Skeletal muscle tissue (tissue), 3 donors: ENCODE measurements at regions not wholly inside any gene's neighbourhood (a gene's known extent, or its start where the extent isn't known, plus 50 kb on each side); places are given as distances from the start of the nearest gene placed in this dataset.

Source experiments
- H3K27ac ChIP-seq: one replicate; pipeline ENCODE4 v1.7.0; 2013; ENCODE audit warnings: mild to moderate bottlenecking, low read depth, low read length, inconsistent platforms
- H3K27me3 ChIP-seq, 3 donors: one replicate each; pipeline ENCODE4 v1.7.0; 2013; ENCODE audit warnings: low read length in 3 of 3; ENCODE audit not compliant: control insufficient read depth in 3 of 3, insufficient read depth in 3 of 3
- H3K36me3 ChIP-seq, 3 donors: one replicate each; pipeline ENCODE4 v1.7.0; 2013; ENCODE audit warnings: low read length in 3 of 3; ENCODE audit not compliant: control insufficient read depth in 3 of 3, insufficient read depth in 3 of 3
- H3K4me1 ChIP-seq, 3 donors: one replicate each; pipeline ENCODE4 v1.7.0; 2013; ENCODE audit warnings: low read length in 3 of 3, mild to moderate bottlenecking in 3 of 3; ENCODE audit not compliant: control insufficient read depth in 3 of 3, insufficient read depth in 3 of 3
- H3K4me3 ChIP-seq, 3 donors: one replicate each; pipeline ENCODE4 v1.7.0; 2013; ENCODE audit warnings: low read length in 3 of 3
- H3K9ac ChIP-seq, 3 donors: one replicate each; pipeline ENCODE4 v1.7.0; 2013; ENCODE audit warnings: low read length in 3 of 3, mild to moderate bottlenecking in 3 of 3, moderate library complexity in 2 of 3, low read depth in 1 of 3
- H3K9me3 ChIP-seq, 3 donors: one replicate each; pipeline ENCODE4 v1.7.0; 2013; ENCODE audit warnings: low read length in 3 of 3; ENCODE audit not compliant: control insufficient read depth in 3 of 3
- donor health status: Osteomylitis.

DNA sequence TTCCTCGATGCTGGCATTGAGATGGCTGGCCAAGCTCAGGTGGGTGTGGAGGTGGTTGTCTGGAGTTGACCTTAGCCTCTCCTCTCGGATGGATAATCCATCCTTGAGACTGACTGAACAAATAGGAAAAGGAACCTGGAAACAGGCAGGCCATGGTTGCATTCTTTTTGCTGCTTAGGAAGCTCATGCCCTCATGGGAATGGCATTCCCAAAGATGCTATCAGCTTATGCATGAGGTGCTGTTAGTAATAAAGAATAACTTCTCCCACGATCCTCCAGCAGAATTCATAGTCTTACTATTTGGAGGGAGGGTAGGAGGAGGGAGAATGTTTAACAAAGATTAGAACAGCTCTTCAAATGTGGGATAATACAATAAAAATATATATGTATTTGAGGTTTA is 303.0 kb upstream of the TPM1 start:
- no peaks in the 10 kb centered on the region for H3K27me3 ChIP-seq
- H3K9ac ChIP-seq = no peak overlapping the region
- H3K27ac ChIP-seq = no peak overlapping the region
- no peaks in the 10 kb centered on the region for H3K9me3 ChIP-seq
- peaks cover 22 to 38% (median 33%) of the 10 kb centered on the region in 3 donors for H3K36me3 ChIP-seq
- no peak overlapping the region for H3K4me3 ChIP-seq
- peaks cover 3 to 16% (median 9%) of the 10 kb centered on the region in 3 donors for H3K4me1 ChIP-seq

DNA sequence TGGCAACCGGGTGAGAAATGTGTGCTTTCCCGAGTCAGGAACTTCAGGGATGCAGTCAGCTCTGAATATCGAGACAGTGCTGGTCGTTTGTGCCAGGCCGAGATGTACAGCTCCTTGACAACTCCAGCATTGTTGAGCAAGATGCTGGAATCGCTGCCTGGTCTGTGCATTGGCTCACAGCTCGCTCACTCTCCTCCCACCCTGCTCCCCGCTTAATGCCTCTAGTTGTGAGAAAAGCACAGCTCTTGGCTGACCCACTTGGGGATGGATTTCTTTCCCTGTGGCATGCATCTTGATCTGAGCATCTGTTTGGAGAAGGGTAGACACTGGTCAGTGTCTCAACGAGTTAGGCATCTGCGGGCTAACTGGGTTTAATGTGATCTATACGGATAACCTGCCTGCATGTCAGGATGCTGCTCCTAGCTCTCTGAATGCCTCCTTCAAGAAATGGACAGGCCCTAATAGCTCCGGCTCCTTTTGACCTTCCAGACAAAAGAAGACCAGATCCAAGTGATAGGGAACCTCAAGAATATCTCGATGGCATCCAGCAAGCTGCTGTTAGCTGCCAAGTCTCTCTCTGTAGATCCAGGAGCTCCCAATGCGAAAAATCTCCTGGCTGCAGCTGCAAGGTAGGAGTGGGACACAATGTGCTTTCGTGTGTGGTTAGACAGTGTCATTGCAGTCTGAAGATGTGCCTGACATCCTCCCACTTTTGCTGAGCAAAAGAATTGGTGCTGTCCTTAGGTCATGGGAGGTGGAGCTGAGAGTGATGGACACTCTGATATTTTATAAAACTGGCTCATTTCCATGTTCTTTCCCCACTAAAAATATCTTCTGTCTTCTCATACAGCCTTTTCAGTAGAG is 302.2 kb upstream of the TPM1 start:
- Histone ChIP-seq H3K4me1 (peaks cover 3 to 16% (median 9%) of the 10 kb centered on the region in 3 donors), H3K36me3 (peaks cover 22 to 35% (median 33%) of the 10 kb centered on the region in 3 donors)

DNA sequence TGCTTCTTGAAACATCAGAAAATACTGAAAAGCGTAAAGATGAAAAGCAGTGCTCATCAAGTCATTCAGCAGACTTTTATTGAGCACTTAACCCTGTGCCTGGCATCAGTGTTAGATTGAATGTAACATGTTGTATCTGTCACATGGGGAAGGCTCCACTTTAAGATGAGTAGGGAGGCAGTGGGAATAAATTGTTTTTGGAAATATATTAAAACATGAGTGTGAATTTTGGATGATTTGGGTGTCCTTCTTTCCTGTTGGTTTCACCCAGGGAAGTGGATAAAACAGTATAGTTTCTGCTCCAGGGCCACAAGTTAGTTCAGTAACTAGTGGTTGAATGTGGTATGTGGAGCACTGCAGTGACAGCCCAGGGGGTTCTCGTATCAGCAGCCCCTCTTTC is 301.4 kb upstream of the TPM1 start:
- Histone ChIP-seq H3K9ac (no peak overlapping the region), H3K9me3 (no peaks in the 10 kb centered on the region), H3K4me3 (no peak overlapping the region), H3K36me3 (peaks cover 22 to 35% (median 33%) of the 10 kb centered on the region in 3 donors), H3K27me3 (no peaks in the 10 kb centered on the region), H3K4me1 (peaks cover 3 to 16% (median 9%) of the 10 kb centered on the region in 3 donors), H3K27ac (no peak overlapping the region)

More for the DNA sequence above, 302.2 kb upstream of the TPM1 start:
- no peaks in the 10 kb centered on the region for H3K9me3 ChIP-seq
- no peak overlapping the region for H3K9ac ChIP-seq
- H3K4me3 ChIP-seq = no peak overlapping the region
- H3K27me3 ChIP-seq = no peaks in the 10 kb centered on the region
- H3K27ac ChIP-seq = no peak overlapping the region

- Histone ChIP-seq H3K9me3 (no peaks in the 10 kb centered on the region), H3K9ac (no peak overlapping the region), H3K27ac (no peak overlapping the region), H3K4me3 (no peak overlapping the region), H3K27me3 (no peaks in the 10 kb centered on the region), H3K36me3 (peaks cover 18 to 26% (median 25%) of the 10 kb centered on the region in 3 donors), H3K4me1 (peaks cover 3 to 16% (median 9%) of the 10 kb centered on the region in 3 donors)
Observed at GRCh38 chr15:62742409-62743171, 300.0 kb upstream of the TPM1 start.

DNA sequence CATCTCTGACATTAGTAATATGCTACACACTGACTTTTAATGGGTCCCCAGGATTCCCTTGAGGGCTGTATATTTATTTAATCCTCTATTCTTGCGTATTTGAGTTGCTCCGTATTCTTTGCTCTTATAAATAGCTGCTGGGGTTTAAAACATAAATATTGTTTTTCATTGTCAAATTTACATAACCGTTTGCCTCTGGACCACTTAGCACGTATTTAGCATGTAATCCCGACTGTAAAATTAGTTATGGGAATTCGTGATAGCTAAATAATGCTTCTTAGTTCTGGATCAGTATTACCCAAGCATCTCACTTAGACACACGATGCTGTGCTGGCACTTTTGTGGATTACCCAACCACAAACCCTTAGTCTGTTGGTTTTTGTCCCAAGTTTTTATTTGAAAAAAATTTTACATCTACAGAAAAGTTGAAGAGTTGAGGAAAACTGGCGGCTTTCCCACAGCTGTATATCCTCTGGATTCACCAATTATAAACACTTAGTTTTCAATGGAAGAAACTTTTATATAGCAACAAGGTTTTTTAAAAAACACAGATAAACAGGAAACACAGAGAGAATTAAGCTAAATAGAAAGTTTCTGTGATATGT is 296.8 kb upstream of the TPM1 start:
- H3K9ac ChIP-seq = no peak overlapping the region
- H3K9me3 ChIP-seq = no peaks in the 10 kb centered on the region
- H3K27me3 ChIP-seq = no peaks in the 10 kb centered on the region
- H3K4me1 ChIP-seq = peaks cover 3 to 16% (median 9%) of the 10 kb centered on the region in 3 donors
- no peak overlapping the region for H3K27ac ChIP-seq
- H3K4me3 ChIP-seq = no peak overlapping the region
- H3K36me3 ChIP-seq = peaks cover 0 to 12% (median 8%) of the 10 kb centered on the region in 3 donors

DNA sequence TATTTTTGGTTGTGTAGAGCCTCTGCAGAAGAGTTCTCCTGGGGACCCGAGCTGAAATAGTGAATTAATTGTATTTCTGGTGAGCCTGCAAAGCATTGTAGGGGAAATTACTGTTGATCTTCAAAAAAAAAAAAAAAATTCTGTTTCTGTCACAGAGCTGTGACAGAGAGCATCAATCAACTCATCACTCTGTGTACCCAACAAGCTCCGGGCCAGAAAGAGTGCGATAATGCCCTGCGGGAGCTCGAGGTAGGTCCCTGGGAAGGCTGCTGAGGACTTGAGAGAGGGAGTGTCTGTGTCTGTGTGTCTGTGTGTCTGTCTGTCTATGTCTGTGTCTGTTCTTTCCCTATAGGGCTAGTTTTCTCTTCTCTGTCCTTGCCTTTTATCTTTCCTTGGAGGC is 294.4 kb upstream of the TPM1 start:
- H3K9me3 ChIP-seq = no peaks in the 10 kb centered on the region
- H3K9ac ChIP-seq = no peak overlapping the region
- H3K36me3 ChIP-seq = peaks cover 4 to 19% (median 13%) of the 10 kb centered on the region in 3 donors
- H3K4me3 ChIP-seq = no peak overlapping the region
- H3K4me1 ChIP-seq = no peaks in the 10 kb centered on the region
- H3K27me3 ChIP-seq = no peaks in the 10 kb centered on the region
- H3K27ac ChIP-seq = no peak overlapping the region

DNA sequence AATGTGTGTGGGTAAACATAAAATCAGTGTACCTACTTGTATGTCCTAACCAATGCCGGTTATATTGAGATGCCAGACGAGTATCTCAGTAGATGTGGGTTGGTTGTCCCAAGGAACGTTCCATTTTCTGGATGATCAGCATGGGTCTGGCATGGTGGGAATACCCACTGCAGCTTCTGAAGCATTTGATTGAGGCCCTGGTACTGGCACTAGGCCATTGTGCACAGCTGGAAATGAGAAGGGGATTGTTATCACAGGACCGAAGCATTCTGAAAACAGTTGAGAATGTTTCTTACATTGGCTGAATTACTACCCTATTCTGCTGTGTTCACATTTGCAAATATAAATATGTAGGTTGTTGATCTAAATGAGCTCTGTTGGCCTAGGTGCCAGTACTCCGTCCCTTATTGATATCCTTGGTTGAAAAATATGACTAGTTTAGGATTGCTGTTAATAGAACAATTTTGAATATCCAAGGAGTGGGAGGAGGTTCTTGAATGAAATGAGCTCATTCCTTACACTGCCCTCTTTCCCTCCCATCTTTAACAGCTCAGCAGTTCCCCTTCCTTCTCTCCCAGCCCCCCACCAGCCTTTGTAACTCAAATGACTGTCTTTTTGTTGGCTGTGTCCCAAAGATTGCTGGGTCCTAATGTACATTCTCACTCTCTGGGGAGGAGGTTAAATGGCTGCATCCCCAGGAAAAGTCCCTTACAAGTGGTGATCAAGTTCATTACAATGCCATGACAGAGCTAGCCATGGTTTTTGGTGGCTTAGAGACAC is 293.3 kb upstream of the TPM1 start:
- Histone ChIP-seq H3K4me3 (no peak overlapping the region), H3K27ac (no peak overlapping the region), H3K9ac (no peak overlapping the region), H3K4me1 (no peaks in the 10 kb centered on the region), H3K27me3 (no peaks in the 10 kb centered on the region), H3K9me3 (no peaks in the 10 kb centered on the region), H3K36me3 (peaks cover 4 to 25% (median 21%) of the 10 kb centered on the region in 3 donors)

DNA sequence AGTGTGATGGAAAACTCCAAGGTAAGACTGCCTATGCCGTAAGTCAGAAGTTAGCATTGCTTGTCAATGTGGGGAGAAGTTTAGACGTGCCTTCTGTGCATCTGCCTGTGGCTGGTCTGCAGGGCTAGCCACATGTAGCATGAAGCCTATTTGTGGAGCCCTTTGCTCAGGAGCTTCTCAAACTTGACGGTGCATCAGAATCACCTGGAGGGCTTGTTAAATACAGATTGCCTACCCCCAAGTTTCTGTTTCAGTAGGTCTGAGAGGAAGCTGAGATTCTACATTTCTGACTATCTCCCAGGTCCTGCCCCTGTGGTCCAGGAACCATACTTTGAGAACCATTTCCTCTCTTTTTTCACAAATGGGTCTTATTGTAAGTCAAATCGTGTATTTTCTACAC is 292.1 kb upstream of the TPM1 start:
- Histone ChIP-seq H3K4me1 (no peaks in the 10 kb centered on the region), H3K4me3 (no peak overlapping the region), H3K9me3 (no peaks in the 10 kb centered on the region), H3K9ac (no peak overlapping the region), H3K36me3 (peaks cover 13 to 28% (median 26%) of the 10 kb centered on the region in 3 donors), H3K27me3 (no peaks in the 10 kb centered on the region), H3K27ac (no peak overlapping the region)

- no peak overlapping the region for H3K27ac ChIP-seq
- H3K36me3 ChIP-seq = peaks cover 17 to 35% (median 28%) of the 10 kb centered on the region in 3 donors
- no peaks in the 10 kb centered on the region for H3K9me3 ChIP-seq
- no peak overlapping the region for H3K9ac ChIP-seq
- no peak overlapping the region for H3K4me3 ChIP-seq
- peaks cover 0 to 3% (median 0%) of the 10 kb centered on the region in 3 donors for H3K4me1 ChIP-seq
- H3K27me3 ChIP-seq = no peaks in the 10 kb centered on the region
Observed at GRCh38 chr15:62752657-62753517, 289.7 kb upstream of the TPM1 start.
